Stimulated activated effector memory CD8-positive, alpha-beta T cell treated with anti-CD3 and anti-CD28 coated beads, Interleukin-12 subunit alpha, Interleukin-12 subunit beta, amount 100 ng/mL, for 72 hours (primary cell): ENCODE measurements at regions not wholly inside any gene's neighbourhood (a gene's known extent, or its start where the extent isn't known, plus 50 kb on each side); places are given as distances from the start of the nearest gene placed in this dataset.
"Not testable (repeated sequence)": the region's sequence is repeated elsewhere in the genome, so short reads cannot be mapped to it uniquely, and the experiment has no call there.

Source experiments
- ATAC-seq: fragments of 150-1000 bp; cut with Tn5 transposase; 2 replicates; pipeline ENCODE4 v1.10.0; 2021
- DNase-seq, 2 donors: peaks; one replicate each; pipeline ENCODE4 v3.0.0; 2021 to 2022; ENCODE audit warnings: low spot score in 2 of 2
- H3K27ac Mint-ChIP-seq: one replicate; pipeline ENCODE4 v1.8.0; 2022; ENCODE audit warnings: mild to moderate bottlenecking, mixed read lengths
- H3K36me3 Mint-ChIP-seq: one replicate; pipeline ENCODE4 v1.8.0; 2022; ENCODE audit warnings: mild to moderate bottlenecking, mixed read lengths
- H3K4me1 Mint-ChIP-seq: one replicate; pipeline ENCODE4 v1.8.0; 2022; ENCODE audit warnings: mixed read lengths
- H3K4me3 Mint-ChIP-seq: one replicate; pipeline ENCODE4 v1.8.0; 2022; ENCODE audit warnings: mild to moderate bottlenecking, mixed read lengths
- H3K9me3 Mint-ChIP-seq: one replicate; pipeline ENCODE4 v1.8.0; 2022; ENCODE audit warnings: mixed read lengths

- H3K36me3 Mint-ChIP-seq = no peaks in the 10 kb centered on the region
- no peaks in the 10 kb centered on the region for H3K4me1 Mint-ChIP-seq
- H3K9me3 Mint-ChIP-seq = no peaks in the 10 kb centered on the region
- DNase-seq (no peak), ATAC-seq (peak; percentile 21)
- H3K4me3 Mint-ChIP-seq = no peak overlapping the region
- no peak overlapping the region for H3K27ac Mint-ChIP-seq
Observed at GRCh38 chr4:54392479-54392878, 163.4 kb downstream of the PDGFRA start.

DNA sequence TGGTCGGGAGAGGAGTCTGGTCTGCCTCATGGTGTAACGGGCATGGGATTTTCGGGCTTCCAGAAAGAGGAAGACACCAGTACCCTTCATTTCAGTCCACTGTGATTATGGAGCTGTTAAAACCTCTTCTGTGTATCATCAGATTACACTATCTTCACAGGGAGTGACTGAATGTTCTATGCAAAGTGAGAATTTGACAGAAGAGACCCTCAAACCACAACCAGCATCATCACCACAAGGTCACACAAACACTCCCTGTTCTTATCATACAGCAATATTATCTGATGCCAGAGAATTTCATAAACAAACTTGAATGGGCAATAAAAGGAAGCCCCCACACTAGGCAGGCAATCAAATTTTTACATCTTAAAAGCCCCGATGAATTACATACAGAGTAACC, 164.2 kb downstream of the PDGFRA start:
- no peak for ATAC-seq
- H3K9me3 Mint-ChIP-seq = no peaks in the 10 kb centered on the region
- H3K4me1 Mint-ChIP-seq = no peaks in the 10 kb centered on the region
- H3K36me3 Mint-ChIP-seq = no peaks in the 10 kb centered on the region
- H3K4me3 Mint-ChIP-seq = no peak overlapping the region
- no peak overlapping the region for H3K27ac Mint-ChIP-seq
- DNase-seq = no peak

- Mint-ChIP-seq H3K9me3 (no peaks in the 10 kb centered on the region), H3K4me1 (no peaks in the 10 kb centered on the region), H3K27ac (no peak overlapping the region), H3K4me3 (no peak overlapping the region), H3K36me3 (no peaks in the 10 kb centered on the region)
- peak; percentile 33 for ATAC-seq
- DNase-seq = no peak
Observed at GRCh38 chr4:54395013-54395527, 166.0 kb downstream of the PDGFRA start.

GRCh38 chr4:54400188-54400587, 171.1 kb downstream of the PDGFRA start:
- Mint-ChIP-seq H3K27ac (no peak overlapping the region), H3K4me1 (no peaks in the 10 kb centered on the region), H3K9me3 (no peaks in the 10 kb centered on the region), H3K4me3 (no peak overlapping the region), H3K36me3 (no peaks in the 10 kb centered on the region)
- DNase-seq = no peak
- ATAC-seq = no peak

GRCh38 chr4:54400802-54401201, 171.7 kb downstream of the PDGFRA start:
- no peaks in the 10 kb centered on the region for H3K9me3 Mint-ChIP-seq
- ATAC-seq (no peak), DNase-seq (no peak)
- no peak overlapping the region for H3K4me3 Mint-ChIP-seq
- H3K27ac Mint-ChIP-seq = no peak overlapping the region
- H3K4me1 Mint-ChIP-seq = no peaks in the 10 kb centered on the region
- no peaks in the 10 kb centered on the region for H3K36me3 Mint-ChIP-seq

DNA sequence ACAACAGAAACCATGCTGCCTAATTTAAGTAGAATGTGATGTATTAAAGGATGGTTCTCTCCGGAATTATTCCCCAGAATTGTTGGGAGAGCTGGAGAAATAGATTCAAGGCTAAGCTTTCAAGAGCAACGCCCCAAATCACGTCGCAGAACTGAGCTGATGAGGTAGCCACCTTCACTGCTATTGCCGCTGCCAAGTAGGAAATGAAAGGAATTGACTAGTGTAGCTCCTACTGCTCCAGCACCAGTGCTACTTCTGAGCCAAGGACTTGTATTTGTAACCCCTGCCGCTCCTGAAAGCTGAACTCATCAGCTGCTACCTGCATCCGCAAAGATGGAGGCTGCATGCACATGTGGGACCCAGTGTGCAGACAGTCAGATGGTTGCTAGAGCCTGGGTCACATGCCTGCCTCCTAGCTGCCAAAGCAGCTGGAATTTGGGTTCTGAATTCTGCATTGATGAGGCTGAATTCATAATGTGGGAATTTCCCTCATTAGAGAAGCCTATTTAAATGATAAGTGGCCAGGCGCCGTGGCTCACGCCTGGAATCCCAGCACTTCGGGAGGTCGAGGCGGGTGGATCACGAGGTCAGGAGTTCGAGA, 173.9 kb downstream of the PDGFRA start:
- no peak for ATAC-seq
- Mint-ChIP-seq H3K4me3 (no peak overlapping the region), H3K27ac (no peak overlapping the region), H3K9me3 (no peaks in the 10 kb centered on the region), H3K36me3 (no peaks in the 10 kb centered on the region), H3K4me1 (no peaks in the 10 kb centered on the region)
- no peak for DNase-seq

DNA sequence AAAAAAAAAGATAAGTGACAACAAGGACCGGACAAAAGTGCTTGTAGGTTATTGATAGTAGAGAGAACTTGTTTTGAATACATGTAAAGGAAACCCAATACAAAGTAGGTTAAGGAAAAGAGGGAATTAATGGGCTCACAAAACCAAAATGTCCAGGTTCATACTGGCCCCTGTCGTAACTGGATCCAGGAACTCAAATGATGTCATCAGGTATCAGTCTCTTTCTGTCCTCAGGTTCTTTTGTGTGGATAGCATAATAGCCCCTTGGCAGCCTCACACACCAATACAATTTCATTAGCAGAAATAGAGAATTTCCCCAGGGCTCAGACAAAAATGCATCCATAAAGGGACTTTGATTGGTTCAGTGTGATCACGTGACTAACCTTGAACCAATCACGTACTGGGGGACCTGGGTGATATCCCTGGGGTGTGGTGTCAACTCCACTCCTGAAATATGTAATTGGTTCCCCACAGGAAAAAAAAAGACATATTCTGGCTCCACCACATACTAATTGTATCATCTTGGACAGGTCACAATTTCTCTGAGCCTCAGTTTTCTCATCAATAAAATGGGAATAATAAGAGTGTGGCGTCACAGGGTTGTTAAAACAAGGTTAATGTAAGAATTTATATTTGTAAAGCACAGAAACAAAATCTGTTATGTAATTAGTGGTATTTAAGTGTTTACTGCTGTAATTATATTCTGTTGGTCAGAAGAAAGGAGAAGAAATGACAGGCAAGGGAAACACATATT, 174.8 kb downstream of the PDGFRA start:
- DNase-seq (no peak), ATAC-seq (no peak)
- no peaks in the 10 kb centered on the region for H3K4me1 Mint-ChIP-seq
- H3K4me3 Mint-ChIP-seq = no peak overlapping the region
- no peak overlapping the region for H3K27ac Mint-ChIP-seq
- no peaks in the 10 kb centered on the region for H3K36me3 Mint-ChIP-seq
- H3K9me3 Mint-ChIP-seq = no peaks in the 10 kb centered on the region

DNA sequence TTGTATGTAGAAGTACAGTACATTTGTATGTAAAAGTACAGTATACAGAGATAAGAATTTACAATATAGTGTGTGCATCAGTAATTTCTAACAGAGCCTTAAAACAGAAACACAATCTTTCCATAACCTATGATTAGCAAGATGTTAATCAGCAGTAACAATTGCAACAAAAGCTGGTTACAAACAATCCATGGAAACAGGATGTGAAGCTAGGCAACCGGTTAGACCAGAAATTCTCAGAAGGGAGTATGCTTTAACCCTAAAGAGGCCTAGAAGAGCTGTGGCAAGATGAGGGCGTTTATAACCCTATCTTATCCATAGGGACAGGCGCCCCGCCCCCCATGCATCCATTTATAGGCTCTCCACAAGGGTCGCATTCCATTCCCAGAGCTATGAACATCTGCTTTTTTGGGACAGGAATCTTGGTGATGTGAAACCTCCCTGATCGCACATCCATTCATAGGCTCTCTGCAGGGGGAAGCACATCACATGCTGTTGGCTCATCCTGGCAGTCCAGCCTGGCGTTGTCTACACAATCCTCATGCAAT, 180.3 kb downstream of the PDGFRA start:
- not testable (repeated sequence) for H3K27ac Mint-ChIP-seq, H3K36me3 Mint-ChIP-seq, DNase-seq, H3K4me3 Mint-ChIP-seq, H3K4me1 Mint-ChIP-seq, H3K9me3 Mint-ChIP-seq, ATAC-seq

- no peaks in the 10 kb centered on the region for H3K36me3 Mint-ChIP-seq
- DNase-seq = no peak
- no peak for ATAC-seq
- H3K4me3 Mint-ChIP-seq = no peak overlapping the region
- no peaks in the 10 kb centered on the region for H3K9me3 Mint-ChIP-seq
- H3K27ac Mint-ChIP-seq = no peak overlapping the region
- H3K4me1 Mint-ChIP-seq = no peaks in the 10 kb centered on the region
Observed at GRCh38 chr4:54414545-54414944, 185.5 kb downstream of the PDGFRA start.

DNA sequence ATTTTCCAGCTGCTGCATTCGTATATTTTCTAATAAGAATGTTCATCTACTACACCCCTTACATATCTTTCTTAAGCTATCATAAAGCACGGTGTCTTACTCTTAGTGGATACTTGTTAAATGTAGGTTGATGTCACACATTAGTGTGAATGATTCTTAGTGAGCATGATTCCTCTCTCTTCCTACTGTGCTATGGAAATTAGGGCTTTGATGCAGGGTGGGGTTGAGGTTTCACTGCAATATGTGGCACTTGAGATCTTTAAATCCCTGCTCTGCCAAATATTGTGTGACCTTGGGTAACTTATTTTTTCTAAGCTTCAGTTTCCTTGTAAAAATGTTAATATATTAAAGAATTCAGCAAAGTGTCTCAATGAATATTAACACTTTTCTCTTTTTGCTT, 188.4 kb downstream of the PDGFRA start:
- Mint-ChIP-seq H3K9me3 (no peaks in the 10 kb centered on the region), H3K4me1 (no peaks in the 10 kb centered on the region), H3K4me3 (no peak overlapping the region), H3K36me3 (no peaks in the 10 kb centered on the region), H3K27ac (no peak overlapping the region)
- no peak for ATAC-seq
- DNase-seq = no peak

DNA sequence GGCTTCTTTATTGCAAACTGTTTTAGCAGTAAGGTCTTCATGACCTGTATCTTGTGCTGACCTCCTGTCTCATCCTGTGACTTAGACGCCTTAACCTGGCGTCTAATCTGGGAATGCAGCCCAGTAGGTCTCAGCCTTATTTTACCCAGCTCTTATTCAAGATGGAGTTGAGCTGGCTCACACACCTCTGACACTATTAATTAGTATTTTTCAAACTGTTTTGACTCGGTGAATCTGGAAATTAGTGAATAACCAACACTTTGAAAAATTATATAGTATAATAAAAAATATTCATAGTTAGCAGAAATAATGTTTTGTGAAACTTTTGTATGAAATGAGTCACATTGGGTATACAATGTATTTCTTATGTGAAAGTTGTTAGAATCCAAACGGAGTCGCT, 189.4 kb downstream of the PDGFRA start:
- Mint-ChIP-seq H3K27ac (no peak overlapping the region), H3K36me3 (no peaks in the 10 kb centered on the region), H3K4me3 (no peak overlapping the region), H3K4me1 (no peaks in the 10 kb centered on the region), H3K9me3 (no peaks in the 10 kb centered on the region)
- ATAC-seq (no peak), DNase-seq (no peak)

DNA sequence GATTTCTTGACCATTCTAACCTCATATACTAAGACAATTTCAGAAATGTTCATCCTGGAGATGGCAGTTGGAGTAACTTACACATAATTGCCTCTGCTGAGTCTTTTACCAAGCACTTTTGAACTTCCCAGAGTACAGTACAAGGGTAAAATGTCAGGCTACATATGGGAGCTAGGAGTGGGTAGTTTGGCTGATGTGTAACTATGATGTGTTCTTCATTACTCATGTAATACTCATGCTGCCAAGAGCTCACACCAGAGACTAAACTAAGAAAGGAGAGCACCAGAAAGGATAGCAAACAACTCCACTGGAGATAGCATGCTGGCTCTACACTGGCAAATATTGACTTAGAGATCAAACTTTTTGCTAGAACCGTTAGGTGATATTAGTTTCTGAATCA, 194.0 kb downstream of the PDGFRA start:
- no peaks in the 10 kb centered on the region for H3K9me3 Mint-ChIP-seq
- no peaks in the 10 kb centered on the region for H3K4me1 Mint-ChIP-seq
- H3K36me3 Mint-ChIP-seq = no peaks in the 10 kb centered on the region
- ATAC-seq = peak; percentile 37
- H3K27ac Mint-ChIP-seq = no peak overlapping the region
- H3K4me3 Mint-ChIP-seq = no peak overlapping the region
- DNase-seq = no peak

DNA sequence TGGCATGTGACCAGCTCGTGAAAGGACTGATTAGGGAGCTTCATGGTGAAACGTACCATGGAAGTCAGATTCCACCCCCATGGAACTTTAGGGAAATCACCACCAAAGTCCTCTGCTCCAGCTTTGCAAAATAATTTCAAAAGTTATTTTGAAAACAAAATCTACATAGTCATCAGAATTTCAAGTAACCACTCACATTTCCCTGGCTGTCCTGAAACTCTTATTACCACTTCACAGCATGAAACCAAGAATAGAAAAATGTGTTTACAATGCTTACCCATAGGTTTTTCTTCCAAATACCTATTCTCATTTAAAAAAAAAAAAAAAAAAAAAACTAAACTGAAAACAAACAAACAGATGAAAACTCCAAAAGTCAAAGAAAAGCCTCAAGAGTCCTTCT, 198.7 kb downstream of the PDGFRA start:
- H3K36me3 Mint-ChIP-seq = no peaks in the 10 kb centered on the region
- no peaks in the 10 kb centered on the region for H3K9me3 Mint-ChIP-seq
- no peak overlapping the region for H3K27ac Mint-ChIP-seq
- DNase-seq = no peak
- H3K4me3 Mint-ChIP-seq = no peak overlapping the region
- no peak for ATAC-seq
- no peaks in the 10 kb centered on the region for H3K4me1 Mint-ChIP-seq

- Mint-ChIP-seq H3K27ac (no peak overlapping the region), H3K4me1 (no peaks in the 10 kb centered on the region), H3K4me3 (no peak overlapping the region), H3K36me3 (no peaks in the 10 kb centered on the region), H3K9me3 (no peaks in the 10 kb centered on the region)
- no peak for ATAC-seq
- no peak for DNase-seq
Observed at GRCh38 chr4:54428940-54429339, 199.8 kb downstream of the PDGFRA start.

GRCh38 chr4:54433686-54434085, 204.6 kb downstream of the PDGFRA start:
- Mint-ChIP-seq H3K9me3 (no peaks in the 10 kb centered on the region), H3K4me3 (no peak overlapping the region), H3K27ac (no peak overlapping the region), H3K4me1 (no peaks in the 10 kb centered on the region), H3K36me3 (no peaks in the 10 kb centered on the region)
- ATAC-seq (no peak), DNase-seq (no peak)

DNA sequence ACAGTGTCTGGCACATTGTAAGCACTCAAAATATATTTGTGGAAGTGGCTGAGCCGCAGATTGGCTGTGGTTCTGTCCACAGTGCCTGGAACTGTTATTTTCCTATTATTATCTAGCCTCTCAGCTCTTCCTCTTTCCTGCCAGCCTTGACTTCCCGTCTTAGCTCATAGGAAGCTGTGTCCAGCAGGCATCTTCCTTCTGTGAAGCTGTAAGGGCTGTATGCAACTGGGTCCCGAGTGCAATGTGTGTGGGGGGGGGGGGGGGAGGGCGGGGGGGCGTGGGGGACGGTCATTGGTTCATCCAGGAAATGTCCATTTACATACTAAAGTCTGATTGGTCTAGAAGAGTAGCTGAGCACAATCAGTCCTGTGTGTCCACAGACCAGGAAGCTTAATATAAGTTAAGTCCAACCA, 210.7 kb downstream of the PDGFRA start:
- ATAC-seq = peak; percentile 40
- no peaks in the 10 kb centered on the region for H3K9me3 Mint-ChIP-seq

More for the DNA sequence above, 210.7 kb downstream of the PDGFRA start:
- no peaks in the 10 kb centered on the region for H3K4me1 Mint-ChIP-seq
- H3K4me3 Mint-ChIP-seq = no peak overlapping the region
- H3K27ac Mint-ChIP-seq = no peak overlapping the region
- no peaks in the 10 kb centered on the region for H3K36me3 Mint-ChIP-seq
- no peak for DNase-seq
